Stomach (tissue), 8 donors: ENCODE measurements at regions not wholly inside any gene's neighbourhood (a gene's known extent, or its start where the extent isn't known, plus 50 kb on each side); places are given as distances from the start of the nearest gene placed in this dataset.
"Not testable (repeated sequence)": the region's sequence is repeated elsewhere in the genome, so short reads cannot be mapped to it uniquely, and the experiment has no call there.

ENCODE experiments used
- DNase-seq, 2 donors: peaks; one replicate each; pipeline versions ENCODE4 v3.0.0 to v3.0.0-alpha.2; 2013 to 2019
- H3K27ac ChIP-seq, 5 donors: fragments of 200-600 bp in 4 of 5; sonication (generic) in 4 of 5; one replicate each; pipeline ENCODE4 v1.5.1; 2013 to 2019; ENCODE audit warnings: mild to moderate bottlenecking in 1 of 5, moderate library complexity in 1 of 5
- H3K27me3 ChIP-seq, 3 donors: fragments of 200-600 bp; sonication (generic); one replicate each; pipeline ENCODE4 v1.5.1; 2017 to 2019; ENCODE audit warnings: mixed run types in 1 of 3
- H3K36me3 ChIP-seq, 4 donors: fragments of 200-600 bp; sonication (generic); 1 replicate in 3 of 4; 2 replicates in 1 of 4; pipeline ENCODE4 v1.5.1; 2016 to 2019
- H3K4me1 ChIP-seq, 4 donors: fragments of 200-600 bp; sonication (generic); one replicate each; pipeline ENCODE4 v1.5.1; 2016 to 2019
- H3K4me3 ChIP-seq, 4 donors: fragments of 200-600 bp; sonication (generic) in 3 of 4; one replicate each; pipeline ENCODE4 v1.5.1; 2016 to 2019; ENCODE audit warnings: mild to moderate bottlenecking in 1 of 4
- H3K9me3 ChIP-seq, 4 donors: fragments of 200-600 bp; sonication (generic); one replicate each; pipeline ENCODE4 v1.5.1; 2016 to 2019
- EP300 ChIP-seq: sonication (generic); formaldehyde crosslinking; IDR thresholded peaks from one replicate; pipeline ENCODE4 v1.6.1; 2017; ENCODE audit warnings: antibody characterized with exemption
- POLR2A ChIP-seq, 4 donors: fragments of 450-650 bp; IDR thresholded peaks; one replicate each; pipeline ENCODE4 v1.6.1; 2016; ENCODE audit warnings: antibody characterized with exemption in 4 of 4, control low read depth in 2 of 4, mild to moderate bottlenecking in 1 of 4, moderate library complexity in 1 of 4
- POLR2AphosphoS5 ChIP-seq, 3 donors: sonication (generic); formaldehyde crosslinking; IDR thresholded peaks; one replicate each; pipeline ENCODE4 v1.6.1; 2016; ENCODE audit warnings: antibody characterized with exemption in 3 of 3
- WGBS, 5 donors: extraction: QIAGEN DNeasy Blood & Tissue Kit in 3 of 5; methylation state at CpG; one replicate each; pipeline versions ENCODE4 v1.1.5 to v1.1.7; 2013 to 2018; 5-methylcytosine and 5-hydroxymethylcytosine counted together
- intact Hi-C: fragments of 100-400 bp; cut with DNase I; formaldehyde crosslinking; loops from one replicate; pipeline ENCODE4 v1.15.1; 2023; ENCODE audit warnings: low total_unique reads
- TF ChIP-seq, protein P1 (sequence below), 7 experiments: fragments of 450-650 bp in 4 of 7; fragments of 200-600 bp in 3 of 7; sonication (generic) in 3 of 7; IDR thresholded peaks; one replicate each; pipeline ENCODE4 v1.5.1; 2016 to 2019; ENCODE audit warnings: antibody characterized with exemption in 7 of 7, control low read depth in 2 of 7, mild to moderate bottlenecking in 1 of 7
- donor health status: healthy with polysubstance abuse.
- donor health status: Bipolar disorder and iron deficiency.
- donor health status: healthy.

DNA sequence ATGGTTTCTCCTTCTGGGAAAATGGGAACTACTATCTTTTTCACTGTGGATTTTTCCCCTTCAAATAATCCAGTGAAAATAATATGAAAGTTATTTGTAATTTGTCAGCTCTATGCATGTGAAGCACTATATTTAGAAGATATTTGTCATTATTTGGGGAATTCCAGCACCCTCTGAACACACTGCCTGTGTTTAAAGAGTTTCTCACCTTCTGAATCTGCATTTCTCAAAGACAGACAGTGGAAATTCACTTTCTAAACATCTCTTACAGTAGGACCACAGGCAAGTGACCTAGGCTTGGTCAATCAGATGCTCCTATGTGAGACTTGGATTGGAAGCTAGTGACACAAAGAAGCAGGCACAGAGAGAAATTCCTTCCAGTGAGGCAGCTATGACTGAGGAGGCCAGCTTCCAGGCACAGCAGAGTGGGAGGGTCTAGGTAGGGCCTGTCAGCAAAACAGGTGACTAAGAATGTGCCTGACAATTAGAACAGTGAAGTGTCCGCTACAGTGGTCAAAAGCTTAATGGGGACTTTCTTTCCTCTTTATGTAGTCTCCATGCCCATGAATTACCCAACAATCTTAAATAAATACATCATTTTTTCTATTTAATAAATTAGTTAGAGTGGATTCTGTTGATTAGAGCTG, 167.2 kb downstream of the HMHB1 start:
- H3K9me3 ChIP-seq = no peaks in the 10 kb centered on the region
- no peaks in the 10 kb centered on the region for H3K4me1 ChIP-seq

DNA sequence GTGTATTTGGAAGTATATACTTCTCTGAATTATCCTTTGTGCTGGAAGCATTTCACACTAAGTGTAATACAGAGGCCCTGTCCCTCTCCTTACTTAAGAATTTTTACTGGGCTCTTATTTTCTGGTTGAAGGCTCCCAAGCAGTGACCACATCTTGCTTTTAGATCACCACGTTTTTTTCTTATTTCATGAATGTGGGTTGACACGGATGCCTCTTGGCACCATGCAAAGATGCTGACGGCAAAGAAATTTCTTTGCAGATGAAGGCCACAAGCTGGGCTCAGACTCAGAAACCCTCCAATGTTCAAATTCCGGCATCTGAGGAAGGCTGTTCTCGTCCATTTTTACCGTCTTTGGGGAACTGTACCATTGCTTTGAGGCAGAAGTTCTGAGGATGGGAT, 168.5 kb downstream of the HMHB1 start:
- H3K4me1 ChIP-seq = no peaks in the 10 kb centered on the region
- no peak for DNase-seq
- H3K27me3 ChIP-seq = no peaks in the 10 kb centered on the region
- intact Hi-C loops = no loop called here
- H3K36me3 ChIP-seq = no peaks in the 10 kb centered on the region
- H3K27ac ChIP-seq = no peak overlapping the region
- no peak overlapping the region for H3K4me3 ChIP-seq
- TF ChIP-seq EP300 (no peak), POLR2AphosphoS5 (IDR thresholded peaks at IDR 0.05) (no peak)
- no peaks in the 10 kb centered on the region for H3K9me3 ChIP-seq
- 87 to 95% (median 93%) methylated on average over 6 of the region's 6 CpGs for WGBS, 5 donors

More for the DNA sequence above, 167.2 kb downstream of the HMHB1 start:
- DNase-seq = no peak
- no peaks in the 10 kb centered on the region for H3K27me3 ChIP-seq
- no peak overlapping the region for H3K27ac ChIP-seq
- H3K4me3 ChIP-seq = no peak overlapping the region
- 63 to 97% (median 96%) methylated on average over 1 of the region's 1 CpG for WGBS, 5 donors
- TF ChIP-seq POLR2AphosphoS5 (IDR thresholded peaks at IDR 0.05) (no peak), EP300 (no peak), POLR2A (IDR thresholded peaks at IDR 0.05) (no peak)
- TF ChIP-seq, protein P1, sequence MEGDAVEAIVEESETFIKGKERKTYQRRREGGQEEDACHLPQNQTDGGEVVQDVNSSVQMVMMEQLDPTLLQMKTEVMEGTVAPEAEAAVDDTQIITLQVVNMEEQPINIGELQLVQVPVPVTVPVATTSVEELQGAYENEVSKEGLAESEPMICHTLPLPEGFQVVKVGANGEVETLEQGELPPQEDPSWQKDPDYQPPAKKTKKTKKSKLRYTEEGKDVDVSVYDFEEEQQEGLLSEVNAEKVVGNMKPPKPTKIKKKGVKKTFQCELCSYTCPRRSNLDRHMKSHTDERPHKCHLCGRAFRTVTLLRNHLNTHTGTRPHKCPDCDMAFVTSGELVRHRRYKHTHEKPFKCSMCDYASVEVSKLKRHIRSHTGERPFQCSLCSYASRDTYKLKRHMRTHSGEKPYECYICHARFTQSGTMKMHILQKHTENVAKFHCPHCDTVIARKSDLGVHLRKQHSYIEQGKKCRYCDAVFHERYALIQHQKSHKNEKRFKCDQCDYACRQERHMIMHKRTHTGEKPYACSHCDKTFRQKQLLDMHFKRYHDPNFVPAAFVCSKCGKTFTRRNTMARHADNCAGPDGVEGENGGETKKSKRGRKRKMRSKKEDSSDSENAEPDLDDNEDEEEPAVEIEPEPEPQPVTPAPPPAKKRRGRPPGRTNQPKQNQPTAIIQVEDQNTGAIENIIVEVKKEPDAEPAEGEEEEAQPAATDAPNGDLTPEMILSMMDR (IDR thresholded peaks at IDR 0.05) = no peak
- intact Hi-C loops = no loop called here
- H3K36me3 ChIP-seq = no peaks in the 10 kb centered on the region

DNA sequence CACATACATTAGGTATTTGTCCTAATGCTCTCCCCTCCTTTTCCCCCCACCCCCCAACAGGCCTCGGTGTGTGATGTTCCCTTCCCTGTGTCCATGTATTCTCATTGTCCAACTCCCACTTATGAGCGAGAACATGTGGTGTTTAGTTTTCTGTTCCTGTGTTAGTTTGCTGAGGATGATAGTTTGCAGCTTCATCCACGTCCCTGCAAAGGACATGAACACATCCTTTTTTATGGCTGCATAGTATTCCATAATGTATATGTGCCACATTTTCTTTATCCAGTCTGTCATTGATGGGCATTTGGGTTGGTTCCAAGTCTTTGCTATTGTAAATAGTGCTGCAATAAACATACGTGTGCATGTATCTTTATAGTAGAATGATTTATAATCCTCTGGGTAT, 171.0 kb downstream of the HMHB1 start:
- intact Hi-C loops = not testable (repeated sequence)

DNA sequence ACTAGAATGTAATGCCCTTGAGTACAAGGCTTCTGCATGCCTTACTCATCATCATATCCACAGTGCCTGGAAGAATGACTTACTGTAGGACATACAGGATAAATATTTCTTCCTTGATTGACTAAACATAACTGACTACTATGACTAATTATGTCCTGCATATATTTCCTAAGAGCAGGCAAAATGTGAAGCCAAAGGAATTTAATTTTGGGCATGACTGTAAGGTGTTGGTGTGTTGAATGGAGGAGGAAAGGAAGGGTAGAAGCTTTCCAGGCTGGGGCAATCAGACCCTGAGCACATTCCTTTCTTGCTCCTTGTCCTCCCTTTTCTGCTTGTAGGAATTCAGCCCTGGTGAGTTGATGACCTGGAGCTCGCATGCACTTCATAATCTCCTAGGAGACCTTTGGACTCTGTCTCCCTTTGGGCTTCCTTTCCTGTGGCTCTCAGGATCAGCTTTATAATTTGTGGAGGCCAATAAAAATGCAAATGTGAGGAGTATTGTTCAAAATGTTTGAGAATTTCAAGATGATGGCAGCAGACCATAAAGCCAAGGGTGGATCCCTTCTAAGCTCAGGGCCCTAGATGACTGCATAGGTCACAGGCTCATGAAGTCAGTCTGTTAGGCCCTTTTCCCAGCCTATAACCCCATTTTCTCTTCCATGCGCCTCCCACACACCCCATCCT, 174.0 kb downstream of the HMHB1 start:
- no peak overlapping the region for H3K4me3 ChIP-seq
- intact Hi-C loops = no loop called here
- TF ChIP-seq POLR2AphosphoS5 (IDR thresholded peaks at IDR 0.05) (no peak), POLR2A (IDR thresholded peaks at IDR 0.05) (no peak)
- peak in 1 of 2 donors; percentile 35 for DNase-seq
- peaks cover 0 to 14% (median 4%) of the 10 kb centered on the region in 4 donors for H3K4me1 ChIP-seq
- H3K27me3 ChIP-seq = no peaks in the 10 kb centered on the region
- WGBS, 5 donors = 74 to 92% (median 76%) methylated on average over 2 of the region's 2 CpGs
- no peaks in the 10 kb centered on the region for H3K9me3 ChIP-seq
- H3K27ac ChIP-seq = no peak overlapping the region
- no peaks in the 10 kb centered on the region for H3K36me3 ChIP-seq

More for the DNA sequence above, 171.0 kb downstream of the HMHB1 start:
- H3K9me3 ChIP-seq, DNase-seq, H3K4me3 ChIP-seq, H3K27ac ChIP-seq, H3K27me3 ChIP-seq, H3K36me3 ChIP-seq: not testable (repeated sequence)
- peaks cover 0 to 14% (median 4%) of the 10 kb centered on the region in 4 donors for H3K4me1 ChIP-seq
- 73 to 87% (median 82%) methylated on average over 4 of the region's 4 CpGs for WGBS, 5 donors

DNA sequence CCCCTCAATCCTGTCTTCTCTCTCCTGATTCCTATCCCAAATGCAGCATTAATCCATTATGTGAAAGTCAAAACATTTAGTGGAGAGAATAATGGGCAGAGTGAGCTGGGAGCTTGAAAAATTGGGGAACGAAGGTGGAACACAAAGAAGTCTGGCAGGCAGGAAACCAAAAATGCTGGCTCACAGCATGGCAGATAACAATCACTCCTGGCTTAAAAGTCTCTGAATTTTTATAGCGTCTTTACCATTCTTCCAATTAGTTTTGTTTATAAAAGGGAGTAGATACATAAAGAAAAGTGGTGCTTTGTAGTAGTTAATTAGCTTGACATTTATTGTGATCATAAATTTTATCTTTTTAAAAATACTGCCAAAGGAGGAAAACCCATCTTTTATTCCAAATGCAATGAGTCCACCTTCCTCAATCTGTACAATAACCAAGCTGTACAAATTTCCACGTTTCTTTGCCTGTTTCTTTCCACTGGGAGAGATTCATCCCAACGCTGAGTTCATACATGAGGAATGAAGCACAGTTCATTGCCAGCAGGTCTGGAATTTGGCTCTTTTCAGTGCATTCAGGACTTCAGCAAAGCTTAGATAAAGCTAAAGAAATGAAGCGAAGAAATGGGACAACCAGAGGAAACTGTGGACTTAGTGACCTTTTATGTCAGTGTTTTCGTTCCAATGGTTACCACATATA, 174.7 kb downstream of the HMHB1 start:
- WGBS, 5 donors = 54 to 77% (median 72%) methylated on average over 6 of the region's 6 CpGs
- no peaks in the 10 kb centered on the region for H3K36me3 ChIP-seq
- no peaks in the 10 kb centered on the region for H3K27me3 ChIP-seq
- H3K27ac ChIP-seq = no peak overlapping the region
- peaks cover 0 to 14% (median 4%) of the 10 kb centered on the region in 4 donors for H3K4me1 ChIP-seq
- H3K9me3 ChIP-seq = no peaks in the 10 kb centered on the region
- intact Hi-C loops = no loop called here
- TF ChIP-seq, protein P1 (IDR thresholded peaks at IDR 0.05) = no peak
- TF ChIP-seq POLR2AphosphoS5 (IDR thresholded peaks at IDR 0.05) (no peak), EP300 (no peak), POLR2A (IDR thresholded peaks at IDR 0.05) (no peak)
- peak in 1 of 2 donors; percentile 75 for DNase-seq
- no peak overlapping the region for H3K4me3 ChIP-seq
